HUES48 (cell line): ENCODE measurements at regions not wholly inside any gene's neighbourhood (a gene's known extent, or its start where the extent isn't known, plus 50 kb on each side); places are given as distances from the start of the nearest gene placed in this dataset.

ENCODE experiments used
- H3K27ac ChIP-seq: one replicate; pipeline ENCODE4 v1.7.0; 2013; ENCODE audit warnings: low read depth, low read length, inconsistent platforms
- H3K27me3 ChIP-seq: 2 replicates; pipeline ENCODE4 v1.6.1; 2013; ENCODE audit warnings: mild to moderate bottlenecking, low read length; ENCODE audit not compliant: control insufficient read depth, insufficient read depth
- H3K36me3 ChIP-seq: 2 replicates; pipeline ENCODE4 v1.6.1; 2013; ENCODE audit warnings: low read length; ENCODE audit not compliant: control insufficient read depth, insufficient read depth
- H3K4me1 ChIP-seq: 2 replicates; pipeline ENCODE4 v1.6.1; 2013; ENCODE audit warnings: mild to moderate bottlenecking, low read length; ENCODE audit not compliant: control insufficient read depth, insufficient read depth
- H3K4me3 ChIP-seq: 2 replicates; pipeline ENCODE4 v1.5.1; 2013; ENCODE audit warnings: mild to moderate bottlenecking, low read depth, low read length
- H3K9ac ChIP-seq: 2 replicates; pipeline ENCODE4 v1.6.1; 2013; ENCODE audit warnings: mild to moderate bottlenecking, low read depth, low read length, moderate library complexity
- H3K9me3 ChIP-seq: 2 replicates; pipeline ENCODE4 v1.6.1; 2013; ENCODE audit warnings: low read length; ENCODE audit not compliant: control insufficient read depth, insufficient read depth

DNA sequence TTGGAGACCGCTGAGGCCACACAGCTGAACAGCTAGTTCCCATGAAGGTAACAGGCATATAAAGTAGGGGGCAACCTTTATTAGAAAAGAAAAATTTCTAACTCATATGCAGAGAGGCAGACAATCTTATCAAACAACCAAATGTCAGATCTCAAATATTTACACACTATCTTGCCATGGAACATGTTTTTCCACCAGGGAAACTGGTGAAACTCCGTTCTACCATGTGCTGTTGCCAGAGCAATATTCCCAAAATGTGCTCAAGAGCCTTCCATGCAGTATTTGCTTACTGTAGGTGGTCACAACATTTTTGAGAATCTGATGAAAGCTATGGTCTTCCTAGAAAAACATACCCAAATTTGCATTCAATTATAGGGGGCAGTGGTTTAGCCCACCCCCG is 143.4 kb upstream of the MAGI3 start:
- no peaks in the 10 kb centered on the region for H3K36me3 ChIP-seq
- no peak overlapping the region for H3K27ac ChIP-seq
- H3K4me3 ChIP-seq, result no peak overlapping the region
- H3K9ac ChIP-seq, result no peak overlapping the region
- no peaks in the 10 kb centered on the region for H3K9me3 ChIP-seq
- no peaks in the 10 kb centered on the region for H3K27me3 ChIP-seq
- no peaks in the 10 kb centered on the region for H3K4me1 ChIP-seq

DNA sequence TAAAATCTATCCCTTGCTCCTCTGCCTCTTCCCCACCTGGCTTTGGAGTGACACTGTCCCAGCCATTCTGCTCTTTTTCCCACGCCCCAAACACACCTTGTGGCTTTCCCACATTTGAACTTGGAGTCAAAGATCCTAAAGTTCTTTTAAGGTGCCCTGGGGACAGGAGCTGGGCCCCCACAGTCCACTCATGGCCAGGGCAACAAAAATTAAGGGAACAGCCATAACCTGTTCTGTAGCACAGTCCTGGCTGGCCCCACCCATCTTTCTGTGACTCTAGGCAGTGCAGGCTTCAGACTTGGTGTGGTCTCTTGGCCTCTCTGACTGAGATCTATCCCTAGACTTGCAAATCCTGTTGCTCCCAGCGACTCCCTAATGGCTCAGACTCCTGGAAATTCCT is 143.0 kb upstream of the MAGI3 start:
- Histone ChIP-seq H3K27me3 (no peaks in the 10 kb centered on the region), H3K9ac (no peak overlapping the region), H3K4me1 (no peaks in the 10 kb centered on the region; the same call in 1 of the 2 replicates), H3K4me3 (no peak overlapping the region), H3K36me3 (no peaks in the 10 kb centered on the region), H3K9me3 (no peaks in the 10 kb centered on the region), H3K27ac (no peak overlapping the region)

DNA sequence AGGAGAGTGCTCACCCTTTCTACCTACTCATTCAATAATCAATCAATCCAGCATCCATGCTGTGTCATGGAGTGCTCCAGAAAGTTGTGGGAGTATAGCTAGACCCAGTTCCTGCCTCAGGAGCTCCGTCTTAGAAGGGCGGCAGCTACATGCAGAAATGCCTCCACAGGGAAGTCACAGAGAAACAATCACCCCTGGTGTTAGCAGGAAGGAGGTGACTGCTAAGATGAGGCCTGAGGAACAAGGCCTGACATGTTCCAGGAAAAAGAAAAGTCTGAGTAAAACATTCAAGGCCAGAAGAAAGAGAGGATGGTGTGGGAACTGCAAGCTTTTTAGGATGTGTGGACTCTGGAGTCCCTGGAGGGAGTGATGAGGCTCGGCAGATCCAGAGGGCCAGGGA is 142.5 kb upstream of the MAGI3 start:
- no peak overlapping the region for H3K4me3 ChIP-seq
- peaks cover under 1% of the 10 kb centered on the region for H3K4me1 ChIP-seq
- H3K27me3 ChIP-seq, result no peaks in the 10 kb centered on the region
- no peak overlapping the region for H3K27ac ChIP-seq
- no peaks in the 10 kb centered on the region for H3K9me3 ChIP-seq
- no peak overlapping the region for H3K9ac ChIP-seq
- no peaks in the 10 kb centered on the region for H3K36me3 ChIP-seq

DNA sequence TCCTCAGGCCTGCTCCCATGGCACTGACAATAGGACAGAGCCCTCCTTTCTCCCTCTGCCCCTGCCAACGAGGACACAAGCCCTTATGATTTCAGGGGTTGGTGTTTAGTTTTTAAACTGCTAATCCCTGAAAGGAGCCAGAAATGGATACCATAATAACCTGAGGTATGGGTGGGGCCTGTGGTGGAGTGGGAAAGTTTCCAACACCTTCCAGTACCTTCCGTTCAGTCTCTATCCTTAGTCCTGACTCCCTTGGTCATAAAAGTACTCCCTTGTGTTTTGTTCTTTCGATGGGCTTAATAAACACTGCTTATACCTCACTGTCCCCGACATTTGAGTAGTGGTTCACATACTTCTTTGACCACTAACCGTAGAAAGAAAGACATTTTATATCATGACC is 141.8 kb upstream of the MAGI3 start:
- peaks cover 7% of the 10 kb centered on the region for H3K4me1 ChIP-seq
- H3K9me3 ChIP-seq, result no peaks in the 10 kb centered on the region
- H3K4me3 ChIP-seq, result no peak overlapping the region
- no peaks in the 10 kb centered on the region for H3K36me3 ChIP-seq
- H3K27ac ChIP-seq, result no peak overlapping the region
- H3K9ac ChIP-seq, result no peak overlapping the region
- H3K27me3 ChIP-seq, result no peaks in the 10 kb centered on the region

DNA sequence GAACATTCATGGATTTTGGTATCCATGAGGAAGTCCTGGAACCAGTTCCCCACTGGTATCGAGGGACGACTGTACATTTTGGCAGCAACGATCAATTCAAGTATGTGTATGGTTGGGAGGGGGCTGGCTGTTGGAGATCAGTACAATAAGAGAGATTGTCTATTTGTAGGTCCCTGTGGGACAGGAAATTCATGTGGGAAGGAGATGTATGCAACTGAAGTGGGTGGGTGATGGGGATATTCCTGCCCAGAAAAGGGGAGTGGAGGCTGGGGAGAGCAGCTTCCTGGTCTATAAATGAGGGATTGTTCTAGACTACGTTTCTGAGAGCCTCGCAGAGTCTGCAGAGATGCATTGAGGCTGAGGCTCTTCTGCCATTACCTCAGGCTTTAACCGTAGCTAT is 140.2 kb upstream of the MAGI3 start:
- no peak overlapping the region for H3K27ac ChIP-seq
- no peak overlapping the region for H3K4me3 ChIP-seq
- peaks cover 24% of the 10 kb centered on the region for H3K4me1 ChIP-seq
- no peaks in the 10 kb centered on the region for H3K27me3 ChIP-seq
- H3K36me3 ChIP-seq, result no peaks in the 10 kb centered on the region
- no peak overlapping the region for H3K9ac ChIP-seq
- no peaks in the 10 kb centered on the region for H3K9me3 ChIP-seq

DNA sequence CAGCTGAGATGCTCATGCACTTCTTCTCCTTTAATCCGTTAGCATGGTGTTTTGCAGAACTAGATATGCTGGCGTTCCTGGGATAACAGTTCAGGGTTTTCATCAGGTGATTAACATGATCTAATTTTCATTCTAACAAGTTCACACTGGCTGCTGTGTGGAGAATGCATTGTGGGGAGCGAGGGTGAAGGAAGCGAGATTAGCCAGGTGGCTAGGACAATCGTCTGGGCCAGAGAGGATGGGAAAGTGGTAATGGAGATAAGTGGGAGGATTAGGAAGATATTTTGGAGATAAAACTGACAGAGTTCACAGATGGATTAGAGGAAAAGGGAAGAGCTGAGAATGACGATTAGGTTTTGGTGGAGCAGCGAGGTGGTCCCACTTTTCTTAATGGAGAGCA is 138.1 kb upstream of the MAGI3 start:
- H3K4me1 ChIP-seq, result peaks cover 40% of the 10 kb centered on the region
- no peak overlapping the region for H3K27ac ChIP-seq
- no peaks in the 10 kb centered on the region for H3K27me3 ChIP-seq
- no peaks in the 10 kb centered on the region for H3K36me3 ChIP-seq
- no peaks in the 10 kb centered on the region for H3K9me3 ChIP-seq
- H3K9ac ChIP-seq, result no peak overlapping the region
- H3K4me3 ChIP-seq, result no peak overlapping the region

DNA sequence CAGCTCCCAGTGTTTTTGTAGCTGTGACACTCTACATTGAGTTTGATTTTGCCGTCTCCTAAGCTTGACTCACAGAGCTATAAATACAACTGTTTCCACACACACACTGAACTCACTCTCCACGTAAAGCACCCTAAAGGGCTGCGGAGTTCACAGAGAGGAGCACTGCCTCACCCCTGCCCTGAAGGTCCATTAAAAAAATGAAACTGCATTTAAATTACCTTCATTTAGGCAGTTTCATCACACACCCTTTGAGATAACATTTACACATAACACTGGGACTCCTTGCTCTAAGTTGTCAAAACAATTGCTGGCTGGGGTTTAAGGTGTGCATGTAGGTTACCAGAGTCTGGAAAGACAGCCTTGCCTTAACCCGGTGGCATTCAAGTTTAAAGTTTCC is 137.1 kb upstream of the MAGI3 start:
- no peaks in the 10 kb centered on the region for H3K27me3 ChIP-seq
- no peaks in the 10 kb centered on the region for H3K9me3 ChIP-seq
- H3K4me3 ChIP-seq, result no peak overlapping the region
- no peak overlapping the region for H3K27ac ChIP-seq
- H3K9ac ChIP-seq, result no peak overlapping the region
- H3K4me1 ChIP-seq, result peaks cover 44% of the 10 kb centered on the region
- no peaks in the 10 kb centered on the region for H3K36me3 ChIP-seq

DNA sequence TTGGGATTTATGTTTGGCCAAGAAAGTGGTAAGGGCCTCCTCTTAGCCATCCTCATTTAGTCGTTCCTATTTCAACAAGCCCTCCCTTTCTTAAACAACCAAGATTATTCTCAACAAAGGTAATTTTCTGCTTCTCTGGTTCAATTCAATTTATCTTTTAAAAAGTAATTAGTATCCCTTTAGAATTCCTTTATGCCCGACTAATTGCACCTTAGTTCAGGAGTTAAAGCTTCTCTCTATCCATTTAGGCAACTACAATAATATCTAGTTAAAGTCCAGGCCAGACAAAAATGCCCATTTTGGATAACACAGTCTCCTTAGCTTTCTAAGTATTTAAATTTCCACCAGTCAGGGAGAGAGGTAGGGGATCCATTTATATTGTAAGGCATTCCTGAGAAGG is 136.7 kb upstream of the MAGI3 start:
- no peaks in the 10 kb centered on the region for H3K27me3 ChIP-seq
- peaks cover 44% of the 10 kb centered on the region for H3K4me1 ChIP-seq
- H3K9me3 ChIP-seq, result no peaks in the 10 kb centered on the region
- no peak overlapping the region for H3K27ac ChIP-seq
- no peak overlapping the region for H3K9ac ChIP-seq
- no peaks in the 10 kb centered on the region for H3K36me3 ChIP-seq
- H3K4me3 ChIP-seq, result no peak overlapping the region

DNA sequence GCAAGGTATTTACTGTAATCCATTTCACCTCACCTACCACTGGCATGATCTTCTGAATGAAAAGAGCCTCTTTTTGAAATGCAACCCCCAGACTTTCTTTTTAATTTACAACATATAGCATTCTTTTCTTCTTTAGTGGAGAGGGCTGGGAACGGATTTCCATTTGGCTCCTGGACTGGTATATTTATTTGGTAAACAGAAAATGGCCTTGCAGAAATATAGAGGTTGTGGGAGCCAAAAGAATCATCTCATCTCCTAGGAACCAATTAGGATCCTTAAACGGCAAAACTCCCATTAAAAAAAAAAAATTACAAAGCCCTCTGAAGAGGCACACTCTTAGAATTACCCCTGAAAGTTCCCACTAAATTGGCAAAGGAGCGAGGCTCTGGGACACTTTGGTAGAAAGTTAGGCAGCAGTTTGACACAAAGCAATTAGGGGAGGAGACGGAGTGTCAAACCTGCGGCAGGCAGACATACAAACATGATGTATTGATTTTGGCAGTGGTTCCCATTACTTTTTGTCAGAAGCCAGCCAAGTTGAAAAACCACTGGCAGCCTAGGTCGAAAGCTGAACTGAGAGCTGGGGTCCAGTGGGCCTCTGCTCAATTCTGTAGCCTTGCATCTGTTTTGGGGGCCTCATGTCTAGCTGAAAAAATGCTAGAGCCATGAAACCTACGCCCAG is 135.1 kb upstream of the MAGI3 start:
- Histone ChIP-seq H3K4me1 (peaks cover 44% of the 10 kb centered on the region), H3K4me3 (no peak overlapping the region), H3K27ac (peak overlapping the region; percentile 68), H3K9ac (no peak overlapping the region), H3K27me3 (no peaks in the 10 kb centered on the region), H3K36me3 (no peaks in the 10 kb centered on the region), H3K9me3 (no peaks in the 10 kb centered on the region)

DNA sequence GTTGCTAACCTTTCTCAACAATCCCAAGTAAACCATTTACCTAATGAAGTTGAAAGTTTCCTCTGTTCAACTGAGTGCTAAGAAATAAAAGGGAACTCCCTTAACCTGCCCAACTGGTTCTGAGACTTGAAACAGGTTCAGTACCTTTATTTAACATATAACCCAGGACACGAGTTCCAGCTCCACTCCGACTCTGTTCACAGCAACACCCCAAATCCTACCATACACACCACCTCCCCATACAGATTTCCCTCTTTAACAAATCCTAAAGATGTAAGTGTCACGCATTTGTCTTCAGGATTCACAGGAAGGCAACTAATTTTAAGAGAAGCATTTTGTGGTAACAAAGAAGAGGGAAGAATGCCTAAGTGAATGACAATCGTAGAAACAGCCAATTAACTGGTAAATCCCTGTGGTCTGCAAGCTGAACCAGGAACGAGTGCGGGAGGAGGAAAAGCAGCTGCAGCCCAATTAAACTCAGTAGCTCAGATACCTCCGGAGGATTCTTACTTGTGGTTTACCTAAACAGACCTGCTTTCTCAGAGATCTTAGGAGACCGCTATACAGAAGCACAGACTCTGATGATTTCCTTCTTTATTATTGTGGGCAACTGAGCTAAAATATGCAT is 134.5 kb upstream of the MAGI3 start:
- no peaks in the 10 kb centered on the region for H3K27me3 ChIP-seq
- peaks cover 44% of the 10 kb centered on the region for H3K4me1 ChIP-seq
- H3K36me3 ChIP-seq, result no peaks in the 10 kb centered on the region
- H3K9me3 ChIP-seq, result no peaks in the 10 kb centered on the region
- peak overlapping the region; percentile 33; the same call in 1 of the 2 replicates for H3K4me3 ChIP-seq
- H3K9ac ChIP-seq, result no peak overlapping the region
- peak overlapping the region; percentile 68 for H3K27ac ChIP-seq

DNA sequence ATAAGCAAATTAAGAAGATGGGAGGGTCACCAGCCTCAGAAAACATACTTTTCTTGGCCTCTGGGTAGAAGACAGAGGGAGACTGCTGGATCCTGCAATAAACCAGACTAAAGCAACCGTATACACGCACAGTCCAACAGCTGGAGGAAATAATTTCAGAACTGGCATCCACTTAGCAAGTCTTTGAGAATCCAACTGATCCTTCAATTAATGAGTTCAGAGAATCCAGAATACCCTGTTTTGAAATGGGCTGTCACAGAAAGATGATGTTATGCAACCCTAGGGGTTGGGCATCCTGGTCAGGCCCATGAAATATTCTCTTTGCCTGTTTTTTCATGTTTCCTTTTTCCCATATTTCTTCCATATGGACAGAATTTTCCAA is 134.0 kb upstream of the MAGI3 start:
- peaks cover 44% of the 10 kb centered on the region for H3K4me1 ChIP-seq
- no peaks in the 10 kb centered on the region for H3K27me3 ChIP-seq
- no peaks in the 10 kb centered on the region for H3K9me3 ChIP-seq
- no peak overlapping the region for H3K9ac ChIP-seq
- no peak overlapping the region for H3K27ac ChIP-seq
- no peak overlapping the region for H3K4me3 ChIP-seq
- no peaks in the 10 kb centered on the region for H3K36me3 ChIP-seq
